CD8-positive, alpha-beta memory T cell (primary cell): ENCODE measurements at regions not wholly inside any gene's neighbourhood (a gene's known extent, or its start where the extent isn't known, plus 50 kb on each side); places are given as distances from the start of the nearest gene placed in this dataset.

ENCODE experiments used
- CTCF ChIA-PET: fragments of 350-600 bp; sonication (Branson Sonifier 250); formaldehyde crosslinking; loops from one replicate; lab custom pipeline; 2021; ENCODE audit warnings: antibody characterized with exemption; lab: Charles Lee
- POLR2A ChIA-PET: fragments of 350-600 bp; sonication (Branson Sonifier 250); formaldehyde crosslinking; loops from one replicate; lab custom pipeline; 2021; ENCODE audit warnings: antibody characterized with exemption; lab: Charles Lee
- DNase-seq, 5 donors: peaks; one replicate each; pipeline versions ENCODE4 v3.0.0 to v3.0.0-alpha.2; 2020 to 2022; ENCODE audit warnings: mixed read lengths in 1 of 5
- H3K27ac ChIP-seq: one replicate; pipeline ENCODE4 v1.7.0; 2013; ENCODE audit warnings: low read depth, mild to moderate bottlenecking, low read length, moderate library complexity
- H3K27me3 ChIP-seq: 2 replicates; pipeline ENCODE4 v1.7.0; 2013; ENCODE audit warnings: low read length, mild to moderate bottlenecking; ENCODE audit not compliant: insufficient read depth, poor library complexity, severe bottlenecking
- H3K36me3 ChIP-seq: 2 replicates; pipeline ENCODE4 v1.7.0; 2013; ENCODE audit warnings: mild to moderate bottlenecking, low read length, moderate library complexity; ENCODE audit not compliant: insufficient read depth
- H3K4me1 ChIP-seq: 2 replicates; pipeline ENCODE4 v1.7.0; 2013; ENCODE audit warnings: mild to moderate bottlenecking, low read length, moderate library complexity; ENCODE audit not compliant: insufficient read depth
- H3K4me3 ChIP-seq: 2 replicates; pipeline ENCODE4 v1.7.0; 2013; ENCODE audit warnings: mild to moderate bottlenecking, low read length
- H3K9me3 ChIP-seq: 2 replicates; pipeline ENCODE4 v1.7.0; 2013; ENCODE audit warnings: mild to moderate bottlenecking, low read length
- H3K27ac Mint-ChIP-seq, 8 donors: one replicate each; pipeline ENCODE4 v1.8.0; 2020 to 2021; ENCODE audit warnings: mixed read lengths in 8 of 8, mild to moderate bottlenecking in 6 of 8, inconsistent platforms in 3 of 8, moderate library complexity in 3 of 8
- H3K27me3 Mint-ChIP-seq, 2 donors: one replicate each; pipeline ENCODE4 v1.8.0; 2020 to 2021; ENCODE audit warnings: mixed read lengths in 2 of 2, mild to moderate bottlenecking in 1 of 2, moderate library complexity in 1 of 2
- H3K36me3 Mint-ChIP-seq, 3 donors: one replicate each; pipeline ENCODE4 v1.8.0; 2020 to 2021; ENCODE audit warnings: mixed read lengths in 3 of 3, inconsistent platforms in 1 of 3, mild to moderate bottlenecking in 1 of 3
- H3K4me1 Mint-ChIP-seq, 3 donors: one replicate each; pipeline ENCODE4 v1.8.0; 2020 to 2021; ENCODE audit warnings: mixed read lengths in 3 of 3, inconsistent platforms in 1 of 3, mild to moderate bottlenecking in 1 of 3
- H3K4me3 Mint-ChIP-seq, 7 donors: one replicate each; pipeline ENCODE4 v1.8.0; 2020 to 2021; ENCODE audit warnings: mixed read lengths in 7 of 7, mild to moderate bottlenecking in 6 of 7, moderate library complexity in 4 of 7, inconsistent platforms in 2 of 7
- H3K9me3 Mint-ChIP-seq, 5 donors: one replicate each; pipeline ENCODE4 v1.8.0; 2020 to 2022; ENCODE audit warnings: mixed read lengths in 5 of 5, mild to moderate bottlenecking in 3 of 5, moderate library complexity in 2 of 5, inconsistent platforms in 1 of 5

GRCh38 chr10:20429742-20430141 lies 467.4 kb downstream of the NEBL start:
- Mint-ChIP-seq H3K4me3 (no peak overlapping the region), H3K27ac (no peak overlapping the region), H3K9me3 (peaks cover 7 to 30% (median 10%) of the 10 kb centered on the region in 5 donors), H3K27me3 (no peaks in the 10 kb centered on the region), H3K36me3 (no peaks in the 10 kb centered on the region), H3K4me1 (no peaks in the 10 kb centered on the region)
- ChIA-PET POLR2A (no interaction called here), CTCF (no interaction called here)
- no peaks in the 10 kb centered on the region for H3K4me1 ChIP-seq
- H3K4me3 ChIP-seq, result no peak overlapping the region
- no peaks in the 10 kb centered on the region for H3K27me3 ChIP-seq
- DNase-seq, result no peak
- no peaks in the 10 kb centered on the region for H3K9me3 ChIP-seq
- no peak overlapping the region for H3K27ac ChIP-seq
- H3K36me3 ChIP-seq, result no peaks in the 10 kb centered on the region

- CTCF ChIA-PET, result no interaction called here
- no peaks in the 10 kb centered on the region for H3K36me3 Mint-ChIP-seq
Observed at GRCh38 chr10:20427821-20428220, 469.3 kb downstream of the NEBL start.

GRCh38 chr10:20418286-20418685 lies 478.8 kb downstream of the NEBL start:
- no peaks in the 10 kb centered on the region for H3K4me1 ChIP-seq
- H3K36me3 Mint-ChIP-seq, result no peaks in the 10 kb centered on the region
- peaks cover 0 to 1% of the 10 kb centered on the region in 2 donors for H3K27me3 Mint-ChIP-seq
- no peak overlapping the region for H3K4me3 ChIP-seq
- H3K4me3 Mint-ChIP-seq, result no peak overlapping the region
- H3K36me3 ChIP-seq, result no peaks in the 10 kb centered on the region
- no peaks in the 10 kb centered on the region for H3K9me3 ChIP-seq
- ChIA-PET POLR2A (no interaction called here), CTCF (no interaction called here)
- no peak overlapping the region for H3K27ac Mint-ChIP-seq
- H3K9me3 Mint-ChIP-seq, result peaks cover 6 to 27% (median 17%) of the 10 kb centered on the region in 5 donors
- DNase-seq, result no peak
- no peaks in the 10 kb centered on the region for H3K27me3 ChIP-seq
- H3K27ac ChIP-seq, result no peak overlapping the region
- no peaks in the 10 kb centered on the region for H3K4me1 Mint-ChIP-seq

More at GRCh38 chr10:20427821-20428220, 469.3 kb downstream of the NEBL start:
- Mint-ChIP-seq H3K4me3 (no peak overlapping the region), H3K4me1 (no peaks in the 10 kb centered on the region), H3K27ac (no peak overlapping the region), H3K9me3 (peaks cover 9 to 26% (median 13%) of the 10 kb centered on the region in 5 donors), H3K27me3 (no peaks in the 10 kb centered on the region)
- Histone ChIP-seq H3K4me1 (no peaks in the 10 kb centered on the region), H3K9me3 (no peaks in the 10 kb centered on the region), H3K36me3 (no peaks in the 10 kb centered on the region), H3K27ac (no peak overlapping the region), H3K4me3 (no peak overlapping the region), H3K27me3 (no peaks in the 10 kb centered on the region)
- DNase-seq, result no peak
- POLR2A ChIA-PET, result no interaction called here

- Mint-ChIP-seq H3K9me3 (peaks cover 6 to 27% (median 17%) of the 10 kb centered on the region in 5 donors), H3K36me3 (no peaks in the 10 kb centered on the region), H3K27me3 (peaks cover 0 to 1% of the 10 kb centered on the region in 2 donors), H3K4me1 (no peaks in the 10 kb centered on the region), H3K27ac (no peak overlapping the region), H3K4me3 (no peak overlapping the region)
- no peaks in the 10 kb centered on the region for H3K27me3 ChIP-seq
- no peaks in the 10 kb centered on the region for H3K9me3 ChIP-seq
- no peaks in the 10 kb centered on the region for H3K4me1 ChIP-seq
- ChIA-PET POLR2A (no interaction called here), CTCF (no interaction called here)
- H3K27ac ChIP-seq, result no peak overlapping the region
- no peak for DNase-seq
- no peak overlapping the region for H3K4me3 ChIP-seq
- H3K36me3 ChIP-seq, result no peaks in the 10 kb centered on the region
Observed at GRCh38 chr10:20417791-20418190, 479.3 kb downstream of the NEBL start.

- H3K4me1 Mint-ChIP-seq, result no peaks in the 10 kb centered on the region
- H3K36me3 Mint-ChIP-seq, result no peaks in the 10 kb centered on the region
- Histone ChIP-seq H3K9me3 (no peaks in the 10 kb centered on the region), H3K36me3 (no peaks in the 10 kb centered on the region), H3K27me3 (no peaks in the 10 kb centered on the region), H3K27ac (no peak overlapping the region), H3K4me3 (no peak overlapping the region), H3K4me1 (no peaks in the 10 kb centered on the region)
- ChIA-PET POLR2A (no interaction called here), CTCF (no interaction called here)
- DNase-seq, result no peak
- peaks cover 0 to 1% of the 10 kb centered on the region in 2 donors for H3K27me3 Mint-ChIP-seq
- peaks cover 4 to 23% (median 10%) of the 10 kb centered on the region in 5 donors for H3K9me3 Mint-ChIP-seq
- H3K27ac Mint-ChIP-seq, result no peak overlapping the region
- no peak overlapping the region for H3K4me3 Mint-ChIP-seq
Observed at GRCh38 chr10:20415684-20416083, 481.4 kb downstream of the NEBL start.

GRCh38 chr10:20407357-20407756 lies 489.8 kb downstream of the NEBL start:
- Mint-ChIP-seq H3K27ac (no peak overlapping the region), H3K27me3 (peaks cover 0 to 1% of the 10 kb centered on the region in 2 donors), H3K4me1 (no peaks in the 10 kb centered on the region), H3K4me3 (no peak overlapping the region), H3K36me3 (no peaks in the 10 kb centered on the region), H3K9me3 (peaks cover 5 to 11% (median 8%) of the 10 kb centered on the region in 5 donors)
- ChIA-PET CTCF (no interaction called here), POLR2A (no interaction called here)
- Histone ChIP-seq H3K27me3 (no peaks in the 10 kb centered on the region), H3K4me1 (no peaks in the 10 kb centered on the region), H3K4me3 (no peak overlapping the region), H3K27ac (no peak overlapping the region), H3K9me3 (no peaks in the 10 kb centered on the region), H3K36me3 (no peaks in the 10 kb centered on the region)
- no peak for DNase-seq

- Mint-ChIP-seq H3K4me1 (no peaks in the 10 kb centered on the region), H3K4me3 (no peak overlapping the region), H3K9me3 (peaks cover 5 to 11% (median 8%) of the 10 kb centered on the region in 5 donors), H3K36me3 (no peaks in the 10 kb centered on the region), H3K27me3 (peaks cover 0 to 1% of the 10 kb centered on the region in 2 donors), H3K27ac (no peak overlapping the region)
- ChIA-PET CTCF (no interaction called here), POLR2A (no interaction called here)
- Histone ChIP-seq H3K4me3 (no peak overlapping the region), H3K4me1 (no peaks in the 10 kb centered on the region), H3K27me3 (no peaks in the 10 kb centered on the region), H3K27ac (no peak overlapping the region), H3K36me3 (no peaks in the 10 kb centered on the region), H3K9me3 (no peaks in the 10 kb centered on the region)
- no peak for DNase-seq
Observed at GRCh38 chr10:20406281-20407104, 490.6 kb downstream of the NEBL start.

- no peak overlapping the region for H3K4me3 ChIP-seq
- H3K4me1 ChIP-seq, result no peaks in the 10 kb centered on the region
- Mint-ChIP-seq H3K4me1 (no peaks in the 10 kb centered on the region), H3K27me3 (peaks cover 0 to 1% of the 10 kb centered on the region in 2 donors), H3K9me3 (peaks cover 4 to 11% (median 7%) of the 10 kb centered on the region in 5 donors), H3K27ac (no peak overlapping the region), H3K36me3 (no peaks in the 10 kb centered on the region), H3K4me3 (no peak overlapping the region)
- H3K36me3 ChIP-seq, result no peaks in the 10 kb centered on the region
- POLR2A ChIA-PET, result no interaction called here
- no peaks in the 10 kb centered on the region for H3K27me3 ChIP-seq
- CTCF ChIA-PET, result no interaction called here
- H3K27ac ChIP-seq, result no peak overlapping the region
- no peak for DNase-seq
- no peaks in the 10 kb centered on the region for H3K9me3 ChIP-seq
Observed at GRCh38 chr10:20405761-20406160, 491.4 kb downstream of the NEBL start.
